ENCODE measurements at regions not wholly inside any gene's neighbourhood (a gene's known extent, or its start where the extent isn't known, plus 50 kb on each side); places are given as distances from the start of the nearest gene placed in this dataset.

DNA sequence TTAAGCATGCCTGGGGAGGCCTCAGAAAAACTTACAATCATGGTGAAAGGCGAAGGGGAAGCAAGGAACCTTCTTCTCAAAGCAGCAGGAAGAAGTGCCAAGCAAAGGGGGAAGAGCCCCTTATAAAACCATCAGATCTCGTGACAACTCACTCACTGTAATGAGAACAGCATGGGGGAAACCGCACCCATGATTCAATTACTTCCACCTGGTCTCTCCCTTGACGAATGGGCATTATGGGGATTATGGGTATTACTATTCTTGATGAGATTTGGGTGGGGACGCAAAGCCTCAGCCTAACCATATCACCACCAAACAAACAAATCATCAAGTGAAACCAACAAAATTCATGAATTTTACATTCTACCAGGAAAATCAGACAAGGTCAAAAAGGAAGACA is 76.7 kb upstream of the TAB3 start:
- Histone ChIP-seq H3K27ac (no peak overlapping the region), H3K27me3 (replicated peaks) (no peaks in the 10 kb centered on the region), H3K4me3 (ENCODE audit: low read depth, low read length) (no peak overlapping the region), H3K36me3 (replicated peaks) (no peaks in the 10 kb centered on the region)
- in situ Hi-C loops (cut with HindIII; ENCODE audit: low pct_ligation_motif_present, low sequenced_read_pairs) = no loop called here
- no peak for DNase-seq
- TF ChIP-seq, protein P1, sequence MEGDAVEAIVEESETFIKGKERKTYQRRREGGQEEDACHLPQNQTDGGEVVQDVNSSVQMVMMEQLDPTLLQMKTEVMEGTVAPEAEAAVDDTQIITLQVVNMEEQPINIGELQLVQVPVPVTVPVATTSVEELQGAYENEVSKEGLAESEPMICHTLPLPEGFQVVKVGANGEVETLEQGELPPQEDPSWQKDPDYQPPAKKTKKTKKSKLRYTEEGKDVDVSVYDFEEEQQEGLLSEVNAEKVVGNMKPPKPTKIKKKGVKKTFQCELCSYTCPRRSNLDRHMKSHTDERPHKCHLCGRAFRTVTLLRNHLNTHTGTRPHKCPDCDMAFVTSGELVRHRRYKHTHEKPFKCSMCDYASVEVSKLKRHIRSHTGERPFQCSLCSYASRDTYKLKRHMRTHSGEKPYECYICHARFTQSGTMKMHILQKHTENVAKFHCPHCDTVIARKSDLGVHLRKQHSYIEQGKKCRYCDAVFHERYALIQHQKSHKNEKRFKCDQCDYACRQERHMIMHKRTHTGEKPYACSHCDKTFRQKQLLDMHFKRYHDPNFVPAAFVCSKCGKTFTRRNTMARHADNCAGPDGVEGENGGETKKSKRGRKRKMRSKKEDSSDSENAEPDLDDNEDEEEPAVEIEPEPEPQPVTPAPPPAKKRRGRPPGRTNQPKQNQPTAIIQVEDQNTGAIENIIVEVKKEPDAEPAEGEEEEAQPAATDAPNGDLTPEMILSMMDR (IDR thresholded peaks at IDR 0.05; ENCODE audit: low read depth, low read length, missing control alignments) = no peak

DNA sequence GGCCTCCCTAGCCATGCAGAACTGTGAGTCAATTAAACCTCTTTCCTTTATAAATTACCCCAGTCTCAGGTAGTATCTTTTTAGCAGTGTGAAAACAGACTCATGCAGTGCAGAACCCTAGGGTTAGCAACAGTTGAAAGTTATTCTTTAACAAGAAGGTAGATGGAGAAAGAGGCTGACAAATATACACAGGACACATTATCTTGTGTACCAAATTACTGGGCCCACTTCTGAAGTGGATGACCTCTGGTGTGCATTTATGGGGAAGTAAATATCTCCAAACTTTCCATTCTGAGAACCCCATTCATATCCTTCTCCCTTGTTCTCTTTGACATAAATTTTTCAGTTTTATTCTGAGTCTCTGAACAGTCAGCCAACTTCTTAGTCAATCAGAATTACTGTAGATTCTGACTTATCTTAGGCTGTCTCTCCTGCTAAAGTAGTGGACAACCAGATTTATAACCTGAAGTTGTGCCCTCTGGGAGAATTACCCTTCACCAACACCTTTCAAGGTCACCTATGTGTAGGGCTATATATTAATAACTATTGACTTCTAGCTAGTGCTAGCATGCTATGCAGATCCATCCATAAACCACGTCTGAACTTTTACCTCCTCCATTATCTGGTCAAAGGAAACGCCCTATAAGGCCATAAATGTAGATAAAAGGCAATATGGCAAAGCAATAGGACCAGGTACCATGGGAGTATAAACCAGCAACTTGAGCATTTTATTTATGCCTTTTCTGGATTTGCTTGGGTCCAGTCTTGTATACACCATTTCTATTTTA is 72.5 kb upstream of the TAB3 start:
- DNase-seq = no peak
- TF ChIP-seq, protein P1 (IDR thresholded peaks at IDR 0.05; ENCODE audit: low read depth, low read length, missing control alignments) = no peak
- in situ Hi-C loops (cut with HindIII; ENCODE audit: low pct_ligation_motif_present, low sequenced_read_pairs) = no loop called here
- no peaks in the 10 kb centered on the region for H3K27me3 ChIP-seq (replicated peaks)
- H3K4me3 ChIP-seq (ENCODE audit: low read depth, low read length) = no peak overlapping the region
- H3K27ac ChIP-seq = no peak overlapping the region
- no peaks in the 10 kb centered on the region for H3K36me3 ChIP-seq (replicated peaks)

DNA sequence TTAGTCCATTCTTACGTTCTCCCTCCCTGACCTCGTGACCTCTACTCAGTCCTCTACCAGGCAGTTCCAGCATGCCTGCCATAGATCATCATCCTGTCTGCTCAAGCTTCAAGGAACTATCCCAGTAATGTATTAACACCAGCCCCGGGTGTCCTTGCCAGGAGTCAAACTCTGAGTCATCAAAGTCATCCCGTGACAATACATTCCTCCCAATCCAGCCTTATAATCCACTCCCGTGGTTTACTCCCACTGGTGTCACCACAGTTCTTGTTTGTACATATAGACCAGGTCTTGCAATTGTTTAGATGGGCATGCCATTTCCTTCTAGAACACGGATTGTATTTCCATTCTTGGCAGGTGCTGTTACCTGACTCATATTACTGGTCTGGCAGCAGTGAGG is 68.7 kb upstream of the TAB3 start:
- Histone ChIP-seq H3K27ac (no peak overlapping the region), H3K27me3 (replicated peaks) (no peaks in the 10 kb centered on the region), H3K36me3 (replicated peaks) (no peaks in the 10 kb centered on the region), H3K4me3 (ENCODE audit: low read depth, low read length) (no peak overlapping the region)
- TF ChIP-seq, protein P1 (IDR thresholded peaks at IDR 0.05; ENCODE audit: low read depth, low read length, missing control alignments) = no peak
- in situ Hi-C loops (cut with HindIII; ENCODE audit: low pct_ligation_motif_present, low sequenced_read_pairs) = no loop called here
- peak; percentile 48 for DNase-seq

DNA sequence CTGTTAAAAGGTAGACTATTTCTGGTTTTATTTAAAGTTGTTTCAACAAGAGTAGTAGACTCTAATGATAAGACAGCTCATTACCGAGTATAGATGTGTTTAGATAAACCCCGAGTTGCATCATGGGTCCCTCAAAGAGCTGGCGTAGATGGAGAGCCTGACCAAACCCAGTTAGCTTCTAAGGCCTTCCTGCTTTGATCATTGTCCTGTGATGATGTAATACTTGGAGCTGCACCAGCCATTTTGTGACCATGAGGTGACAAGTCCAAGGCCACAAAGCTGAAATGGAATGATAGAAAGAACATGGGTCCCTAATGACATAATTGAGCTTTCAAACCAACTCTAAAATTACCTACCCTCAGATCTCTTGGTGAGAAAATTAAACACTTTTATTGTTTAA is 66.6 kb upstream of the TAB3 start:
- H3K36me3 ChIP-seq (replicated peaks) = no peaks in the 10 kb centered on the region
- H3K4me3 ChIP-seq (ENCODE audit: low read depth, low read length) = no peak overlapping the region
- H3K27ac ChIP-seq = no peak overlapping the region
- TF ChIP-seq, protein P1 (IDR thresholded peaks at IDR 0.05; ENCODE audit: low read depth, low read length, missing control alignments) = no peak
- in situ Hi-C loops (cut with HindIII; ENCODE audit: low pct_ligation_motif_present, low sequenced_read_pairs) = no loop called here
- no peaks in the 10 kb centered on the region for H3K27me3 ChIP-seq (replicated peaks)
- no peak for DNase-seq

DNA sequence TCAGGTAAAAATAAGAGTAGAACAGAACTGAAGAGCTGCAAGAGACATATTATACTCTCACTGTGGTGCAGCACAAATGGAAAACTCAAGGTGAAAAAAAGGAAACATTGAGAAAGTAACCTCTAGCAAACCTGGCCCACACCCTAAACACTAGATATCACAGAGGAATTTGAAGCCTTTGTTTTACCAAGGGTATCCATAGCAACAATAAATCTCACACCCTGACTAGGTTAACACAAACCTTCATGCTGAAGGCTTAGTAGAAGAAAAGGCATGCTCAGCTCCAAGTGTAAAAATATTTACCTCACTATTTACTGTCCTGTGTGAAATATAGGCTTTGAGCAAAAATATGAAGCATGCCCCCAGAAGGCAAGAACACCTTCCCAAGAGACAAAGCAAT is 61.9 kb upstream of the TAB3 start:
- Histone ChIP-seq H3K36me3 (replicated peaks) (no peaks in the 10 kb centered on the region), H3K4me3 (ENCODE audit: low read depth, low read length) (no peak overlapping the region), H3K27ac (no peak overlapping the region), H3K27me3 (replicated peaks) (no peaks in the 10 kb centered on the region)
- no peak for DNase-seq
- in situ Hi-C loops (cut with HindIII; ENCODE audit: low pct_ligation_motif_present, low sequenced_read_pairs) = no loop called here
- TF ChIP-seq, protein P1 (IDR thresholded peaks at IDR 0.05; ENCODE audit: low read depth, low read length, missing control alignments) = no peak

DNA sequence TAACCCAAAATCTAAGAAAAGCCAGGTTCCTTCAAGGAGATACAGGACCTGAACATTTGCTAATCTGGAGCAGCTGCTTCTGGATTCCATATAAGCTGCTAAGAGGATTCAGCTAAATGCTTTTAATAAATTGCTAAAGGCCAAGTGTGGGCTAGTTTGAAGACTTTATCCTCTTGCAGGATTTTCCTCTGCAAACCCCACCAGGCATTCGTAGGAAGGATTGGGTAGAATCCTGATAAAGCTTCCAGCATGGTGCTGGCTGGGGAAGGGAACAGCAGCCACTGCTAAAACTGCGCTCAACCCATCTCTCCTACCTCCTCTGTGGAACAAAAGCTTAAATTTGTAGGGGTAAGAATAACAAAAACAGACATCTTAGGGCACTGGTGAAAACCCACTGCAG is 61.3 kb upstream of the TAB3 start:
- Histone ChIP-seq H3K4me3 (ENCODE audit: low read depth, low read length) (no peak overlapping the region), H3K27ac (no peak overlapping the region), H3K27me3 (replicated peaks) (no peaks in the 10 kb centered on the region), H3K36me3 (replicated peaks) (no peaks in the 10 kb centered on the region)
- no peak for DNase-seq
- in situ Hi-C loops (cut with HindIII; ENCODE audit: low pct_ligation_motif_present, low sequenced_read_pairs) = no loop called here
- TF ChIP-seq, protein P1 (IDR thresholded peaks at IDR 0.05; ENCODE audit: low read depth, low read length, missing control alignments) = no peak

All from brain microvascular endothelial cell (primary cell).